Activated T-helper 2 cell treated with anti-CD3 and anti-CD28 coated beads, Interferon-gamma antibody, Interleukin-2, Interleukin-4, amounts not matched to agents 10 μg/mL and 5 μg/mL and 100 μg/mL, durations not matched to agents 14 hours and 24 hours and 36 hours (primary cell): ENCODE measurements at regions not wholly inside any gene's neighbourhood (a gene's known extent, or its start where the extent isn't known, plus 50 kb on each side); places are given as distances from the start of the nearest gene placed in this dataset.
"Not testable (repeated sequence)": the region's sequence is repeated elsewhere in the genome, so short reads cannot be mapped to it uniquely, and the experiment has no call there.

Experiments
- DNase-seq: peaks from one replicate; pipeline ENCODE4 v3.0.0; 2021; ENCODE audit warnings: low spot score
- H3K27ac Mint-ChIP-seq: one replicate; pipeline ENCODE4 v1.8.0; 2021; ENCODE audit warnings: mixed read lengths
- H3K27me3 Mint-ChIP-seq: one replicate; pipeline ENCODE4 v1.8.0; 2021; ENCODE audit warnings: low read depth, mixed read lengths
- H3K36me3 Mint-ChIP-seq: one replicate; pipeline ENCODE4 v1.8.0; 2021; ENCODE audit warnings: low read depth, mixed read lengths
- H3K4me1 Mint-ChIP-seq: one replicate; pipeline ENCODE4 v1.8.0; 2021; ENCODE audit warnings: low read depth, mixed read lengths
- H3K4me3 Mint-ChIP-seq: one replicate; pipeline ENCODE4 v1.8.0; 2021; ENCODE audit warnings: low read depth, mild to moderate bottlenecking, moderate library complexity, mixed read lengths
- H3K9me3 Mint-ChIP-seq: one replicate; pipeline ENCODE4 v1.8.0; 2021; ENCODE audit warnings: mixed read lengths
- intact Hi-C: fragments of 100-400 bp; cut with micrococcal nuclease; formaldehyde crosslinking; loops from one replicate; pipeline ENCODE4 v1.15.1; 2023

DNA sequence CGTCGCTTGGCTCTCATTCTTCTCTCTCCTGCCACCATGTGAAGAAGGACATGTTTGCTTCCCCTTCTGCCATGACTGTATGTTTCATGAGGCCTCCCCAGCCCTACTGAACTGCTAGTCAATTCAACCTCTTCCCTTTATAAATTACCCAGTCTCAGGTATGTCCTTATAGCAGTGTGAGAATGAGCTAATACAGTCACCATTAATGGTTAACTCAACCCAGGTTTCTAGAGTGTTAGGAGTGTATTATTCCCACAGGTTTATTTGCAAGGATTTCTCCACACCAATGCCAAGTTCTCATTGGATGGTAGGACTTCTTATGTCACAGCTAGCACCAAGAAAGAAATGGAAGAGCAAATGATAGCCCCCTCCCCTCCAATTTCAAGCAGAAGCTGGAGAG is 71.9 kb downstream of the DYNAP start:
- Mint-ChIP-seq H3K4me3 (no peak overlapping the region), H3K4me1 (no peaks in the 10 kb centered on the region), H3K27me3 (no peaks in the 10 kb centered on the region), H3K36me3 (no peaks in the 10 kb centered on the region), H3K27ac (no peak overlapping the region), H3K9me3 (peaks cover 11% of the 10 kb centered on the region)
- intact Hi-C loops = no loop called here
- DNase-seq = no peak

DNA sequence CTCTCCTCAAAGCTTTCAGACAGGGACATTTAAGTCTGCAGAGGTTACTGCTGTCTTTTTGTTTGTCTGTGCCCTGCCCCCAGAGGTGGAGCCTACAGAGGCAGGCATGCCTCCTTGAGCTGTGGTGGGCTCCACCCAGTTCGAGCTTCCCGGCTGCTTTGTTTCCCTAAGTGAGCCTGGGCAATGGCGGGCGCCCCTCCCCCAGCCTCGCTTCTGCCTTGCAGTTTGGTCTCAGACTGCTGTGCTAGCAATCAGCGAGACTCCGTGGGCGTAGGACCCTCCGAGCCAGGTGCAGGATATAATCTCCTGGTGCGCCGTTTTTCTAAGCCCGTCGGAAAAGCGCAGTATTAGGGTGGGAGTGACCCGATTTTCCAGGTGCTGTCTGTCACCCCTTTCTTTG is 78.7 kb downstream of the DYNAP start:
- intact Hi-C loops = loop anchor here (2.0 kb wide), 1 partner anchor 111 kb away; no protein-coding TSS in a partner anchor
- H3K4me3 Mint-ChIP-seq, DNase-seq, H3K27me3 Mint-ChIP-seq, H3K4me1 Mint-ChIP-seq, H3K27ac Mint-ChIP-seq, H3K36me3 Mint-ChIP-seq, H3K9me3 Mint-ChIP-seq: not testable (repeated sequence)

DNA sequence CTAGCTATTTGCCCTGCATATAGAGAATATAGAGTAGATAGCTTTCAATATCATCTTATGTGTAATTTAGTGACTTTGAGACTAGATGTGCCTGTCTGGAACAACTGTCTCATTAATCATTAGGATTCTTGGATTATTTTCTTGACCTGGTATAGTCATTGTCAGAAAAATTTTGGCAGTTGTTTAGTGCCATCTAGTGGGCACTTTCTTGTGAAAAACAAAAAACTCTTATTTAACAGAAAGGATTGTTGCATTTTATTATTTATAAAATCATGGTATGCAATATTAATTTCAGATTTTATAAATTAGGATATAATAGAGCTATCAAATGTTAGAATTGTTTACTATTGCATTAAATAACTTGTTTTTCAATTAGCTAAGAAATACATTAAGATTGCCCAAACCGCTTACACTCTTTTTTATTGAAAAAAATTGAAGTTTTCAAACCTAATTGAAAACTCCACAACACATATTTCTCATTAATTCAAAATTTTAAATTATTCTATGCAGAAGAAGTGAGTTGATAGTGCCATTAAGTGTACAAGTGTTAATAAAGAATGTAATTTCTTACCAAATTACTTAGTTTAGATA is 80.3 kb downstream of the DYNAP start:
- DNase-seq = no peak
- H3K27ac Mint-ChIP-seq = no peak overlapping the region

DNA sequence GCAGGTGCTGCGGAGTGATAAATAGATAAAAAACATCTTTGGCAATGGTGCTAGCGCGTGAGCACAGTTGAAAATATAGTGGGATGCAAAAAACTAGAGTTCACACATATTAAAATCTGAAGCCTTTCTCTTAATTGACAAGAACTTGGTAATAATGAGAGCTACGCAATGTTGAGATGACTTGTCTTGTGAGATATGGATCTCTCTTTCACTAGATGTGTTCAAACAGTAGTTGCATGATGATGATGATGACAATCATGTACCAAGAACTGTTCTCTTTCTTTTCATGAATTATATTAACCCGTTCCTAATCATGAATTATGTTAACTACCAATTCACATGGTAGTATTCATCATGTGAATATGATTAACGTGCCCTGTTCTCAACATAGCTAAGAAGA is 81.1 kb downstream of the DYNAP start:
- DNase-seq = no peak
- intact Hi-C loops = loop anchor here (2.0 kb wide), 1 partner anchor 279 kb away; no protein-coding TSS in a partner anchor
- Mint-ChIP-seq H3K4me3 (no peak overlapping the region), H3K27ac (no peak overlapping the region), H3K4me1 (no peaks in the 10 kb centered on the region), H3K36me3 (no peaks in the 10 kb centered on the region), H3K9me3 (no peaks in the 10 kb centered on the region), H3K27me3 (peaks cover 13% of the 10 kb centered on the region)

More for the DNA sequence above, 80.3 kb downstream of the DYNAP start:
- H3K9me3 Mint-ChIP-seq = no peaks in the 10 kb centered on the region
- no peak overlapping the region for H3K4me3 Mint-ChIP-seq
- intact Hi-C loops = loop anchor here (1.0 to 2.0 kb wide), 2 partner anchors 113 to 227 kb away; no protein-coding TSS in a partner anchor
- no peaks in the 10 kb centered on the region for H3K4me1 Mint-ChIP-seq
- peaks cover 10% of the 10 kb centered on the region for H3K27me3 Mint-ChIP-seq
- no peaks in the 10 kb centered on the region for H3K36me3 Mint-ChIP-seq

DNA sequence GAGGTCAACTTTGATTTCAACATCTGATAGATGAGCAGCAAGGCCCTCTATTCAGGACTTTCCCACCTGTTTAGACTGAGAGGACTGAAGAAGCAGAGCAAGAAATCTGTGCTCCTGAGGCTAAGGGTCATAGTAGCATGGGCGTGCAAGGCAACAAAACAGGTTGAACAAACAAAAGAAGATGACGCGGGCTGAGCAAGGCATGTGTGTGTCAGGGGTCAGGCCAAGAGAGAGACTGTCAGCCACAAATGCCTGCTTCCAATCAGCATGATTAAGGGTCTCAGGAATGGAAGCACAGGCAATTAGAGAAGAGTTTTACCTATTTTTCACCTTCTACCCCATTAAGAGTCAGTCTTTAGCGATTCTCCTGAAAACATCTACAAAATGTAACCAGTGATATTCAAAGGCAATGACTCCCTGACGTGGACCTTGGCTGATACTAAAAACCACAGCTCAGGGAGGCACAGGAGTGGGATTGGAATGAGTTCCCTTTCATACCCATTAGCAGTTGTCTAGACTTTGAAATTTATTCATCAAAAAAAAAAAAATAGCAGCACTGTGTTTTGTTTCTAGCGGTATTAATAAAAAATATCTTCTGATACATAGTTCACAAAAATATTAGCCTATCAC is 81.9 kb downstream of the DYNAP start:
- intact Hi-C loops = loop anchor here (2.0 kb wide), 1 partner anchor 280 kb away; no protein-coding TSS in a partner anchor
- no peaks in the 10 kb centered on the region for H3K36me3 Mint-ChIP-seq
- H3K4me3 Mint-ChIP-seq = no peak overlapping the region
- no peak for DNase-seq
- H3K9me3 Mint-ChIP-seq = no peaks in the 10 kb centered on the region
- H3K27ac Mint-ChIP-seq = no peak overlapping the region
- H3K27me3 Mint-ChIP-seq = peaks cover 13% of the 10 kb centered on the region
- H3K4me1 Mint-ChIP-seq = no peaks in the 10 kb centered on the region

DNA sequence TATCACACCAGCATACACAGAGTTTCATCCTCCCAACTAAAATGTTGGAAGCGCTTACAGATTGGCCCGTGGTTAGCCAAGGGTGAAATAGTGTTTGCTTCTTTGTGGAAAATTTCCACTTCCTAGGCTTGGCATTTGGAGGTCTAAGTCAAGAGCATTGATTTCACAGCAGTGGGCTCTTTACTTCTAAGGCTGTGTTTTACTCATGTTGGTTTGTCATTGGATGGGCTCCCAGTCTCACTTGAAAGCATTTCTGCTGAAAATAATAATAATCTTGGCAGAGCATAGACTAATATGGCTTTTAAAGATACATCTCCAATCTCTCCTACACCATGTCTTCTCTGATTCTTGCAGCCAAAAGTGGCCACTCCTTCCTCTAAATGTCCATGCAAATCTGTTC is 82.9 kb downstream of the DYNAP start:
- peaks cover 13% of the 10 kb centered on the region for H3K27me3 Mint-ChIP-seq
- H3K9me3 Mint-ChIP-seq = no peaks in the 10 kb centered on the region
- intact Hi-C loops = loop anchor here (2.0 kb wide), 1 partner anchor 281 kb away; no protein-coding TSS in a partner anchor
- no peaks in the 10 kb centered on the region for H3K4me1 Mint-ChIP-seq
- DNase-seq = no peak
- H3K27ac Mint-ChIP-seq = no peak overlapping the region
- H3K4me3 Mint-ChIP-seq = no peak overlapping the region
- H3K36me3 Mint-ChIP-seq = no peaks in the 10 kb centered on the region

DNA sequence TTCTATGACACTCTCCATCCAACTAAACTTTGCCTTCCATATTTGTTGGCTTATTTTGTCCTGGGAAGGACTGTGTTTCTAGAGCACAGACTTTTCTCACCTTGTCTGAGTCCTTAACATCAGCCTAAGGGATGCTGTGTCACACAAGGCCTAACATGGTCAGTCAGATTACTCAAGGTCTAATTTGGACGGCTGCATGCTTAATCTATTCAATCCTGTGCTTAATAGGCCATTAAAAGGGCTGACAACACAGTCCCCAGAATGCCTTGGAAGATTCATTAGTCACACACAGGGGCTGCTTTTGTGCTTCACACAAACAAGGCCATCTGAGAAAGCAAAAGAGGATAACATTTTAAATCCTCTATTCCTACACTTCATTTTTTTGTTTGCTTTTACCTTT is 84.0 kb downstream of the DYNAP start:
- intact Hi-C loops = no loop called here
- Mint-ChIP-seq H3K4me1 (peaks cover 4% of the 10 kb centered on the region), H3K9me3 (no peaks in the 10 kb centered on the region), H3K4me3 (no peak overlapping the region), H3K36me3 (no peaks in the 10 kb centered on the region), H3K27me3 (peaks cover 18% of the 10 kb centered on the region), H3K27ac (no peak overlapping the region)
- DNase-seq = no peak

DNA sequence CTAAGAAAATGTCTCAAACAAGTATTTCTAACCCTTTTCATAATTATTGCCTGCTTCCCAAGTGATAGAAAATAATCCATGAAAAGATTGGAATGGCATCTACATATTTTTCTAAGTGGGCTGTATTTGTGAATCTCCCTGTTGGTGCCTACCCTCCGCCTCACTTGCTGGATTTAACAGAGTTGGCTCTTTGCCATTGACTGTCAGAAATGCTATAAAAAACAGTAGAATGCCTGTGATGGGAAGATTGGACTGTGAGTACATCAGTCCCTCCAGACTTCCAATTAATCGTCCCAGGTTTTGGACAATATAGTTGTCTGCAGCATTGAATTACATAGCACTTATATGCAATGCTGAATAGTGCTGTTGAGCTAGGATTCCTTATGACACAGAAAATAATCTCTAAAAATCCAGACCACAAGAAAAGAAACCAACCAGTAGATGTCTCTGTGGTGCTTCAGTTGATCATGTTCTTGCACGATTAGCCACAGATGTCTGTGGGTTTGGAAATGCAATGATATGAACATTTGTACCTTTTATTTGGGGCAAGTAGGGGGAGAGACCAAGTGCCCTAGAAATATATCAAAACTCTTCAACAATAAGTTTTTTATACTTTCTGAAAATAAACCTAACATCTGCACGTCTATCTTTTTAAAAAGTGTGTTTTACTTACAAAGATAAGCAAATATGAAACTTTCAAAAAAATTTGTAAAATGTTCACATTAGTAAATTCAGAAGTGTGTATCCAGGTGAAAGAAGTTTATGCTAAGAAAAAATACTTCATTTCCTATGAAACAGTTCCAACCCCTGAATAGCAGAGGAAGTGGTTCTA is 88.5 kb downstream of the DYNAP start:
- intact Hi-C loops = loop anchor here (1.0 to 5.0 kb wide), 2 partner anchors 38 to 304 kb away; no protein-coding TSS in a partner anchor
- H3K27me3 Mint-ChIP-seq = peaks cover 34% of the 10 kb centered on the region

DNA sequence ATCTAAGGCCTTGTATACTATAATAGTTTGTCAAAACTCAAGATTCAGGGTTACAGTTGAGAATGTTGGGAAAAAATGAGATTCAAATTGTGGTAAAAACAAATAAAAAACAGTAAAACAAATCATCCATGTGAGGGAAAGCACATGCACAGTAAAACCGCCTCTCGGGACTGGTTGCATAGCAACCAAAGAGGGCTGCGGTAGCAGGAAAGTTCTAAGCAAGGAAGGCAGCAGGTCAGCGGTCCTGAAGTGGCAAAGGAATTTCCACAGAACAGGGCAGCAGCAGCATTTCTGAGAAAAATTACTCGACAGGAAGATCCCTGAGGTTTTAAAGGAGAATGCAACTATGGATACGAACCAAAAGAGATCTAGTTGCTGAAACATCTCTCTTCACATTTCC is 93.7 kb downstream of the DYNAP start:
- intact Hi-C loops = loop anchor here (5.0 kb wide), 1 partner anchor 33 kb away; no protein-coding TSS in a partner anchor
- no peak overlapping the region for H3K27ac Mint-ChIP-seq
- peaks cover 4% of the 10 kb centered on the region for H3K4me1 Mint-ChIP-seq
- H3K27me3 Mint-ChIP-seq = peaks cover 32% of the 10 kb centered on the region
- no peak for DNase-seq
- no peak overlapping the region for H3K4me3 Mint-ChIP-seq
- H3K9me3 Mint-ChIP-seq = no peaks in the 10 kb centered on the region
- no peaks in the 10 kb centered on the region for H3K36me3 Mint-ChIP-seq

More for the DNA sequence above, 88.5 kb downstream of the DYNAP start:
- no peak overlapping the region for H3K4me3 Mint-ChIP-seq
- H3K27ac Mint-ChIP-seq = no peak overlapping the region
- no peak for DNase-seq
- no peaks in the 10 kb centered on the region for H3K9me3 Mint-ChIP-seq
- peaks cover 4% of the 10 kb centered on the region for H3K4me1 Mint-ChIP-seq
- no peaks in the 10 kb centered on the region for H3K36me3 Mint-ChIP-seq

DNA sequence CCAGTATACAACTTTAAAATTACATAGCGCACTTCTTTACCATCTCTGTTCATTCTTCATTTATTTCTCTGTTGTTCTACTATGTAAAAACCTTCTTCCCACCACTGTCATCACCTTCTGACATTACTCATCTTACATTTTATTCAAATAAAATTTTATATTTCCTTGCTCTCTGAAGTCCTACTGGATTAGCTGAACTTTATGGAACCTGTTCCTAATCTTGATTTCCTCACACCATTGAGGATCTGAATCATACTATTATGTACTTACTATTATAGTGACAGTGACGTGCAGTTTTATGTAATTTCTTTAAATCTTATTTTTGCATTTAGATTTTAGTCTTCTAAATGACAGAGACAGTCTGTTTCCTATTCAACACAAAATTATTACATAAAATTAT is 98.3 kb downstream of the DYNAP start:
- Mint-ChIP-seq H3K4me3 (no peak overlapping the region), H3K4me1 (peaks cover 4% of the 10 kb centered on the region), H3K36me3 (no peaks in the 10 kb centered on the region), H3K9me3 (no peaks in the 10 kb centered on the region), H3K27me3 (peaks cover 41% of the 10 kb centered on the region), H3K27ac (no peak overlapping the region)
- intact Hi-C loops = no loop called here
- DNase-seq = no peak

DNA sequence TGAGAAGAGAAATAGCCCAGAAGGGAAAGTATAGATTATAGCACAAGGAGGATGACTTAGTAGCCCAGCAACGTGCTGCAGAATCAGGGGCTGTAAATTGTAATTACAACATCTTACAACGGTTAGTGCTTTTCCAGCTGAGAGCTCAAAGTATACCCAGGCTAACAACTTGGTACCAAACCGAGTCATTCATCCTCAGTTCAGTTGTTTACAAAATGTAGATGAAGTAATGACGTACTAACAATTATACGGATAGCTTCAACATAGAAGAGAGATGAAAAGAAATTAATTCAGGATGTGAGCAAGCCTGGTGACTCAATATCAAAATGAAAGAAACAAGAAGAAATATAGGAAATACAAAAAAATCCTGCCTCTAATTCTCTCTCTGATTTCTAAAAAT is 99.2 kb downstream of the DYNAP start:
- Mint-ChIP-seq H3K27me3 (peaks cover 40% of the 10 kb centered on the region), H3K9me3 (no peaks in the 10 kb centered on the region), H3K4me3 (no peak overlapping the region), H3K27ac (no peak overlapping the region), H3K36me3 (no peaks in the 10 kb centered on the region), H3K4me1 (no peaks in the 10 kb centered on the region)
- DNase-seq = no peak
- intact Hi-C loops = no loop called here

DNA sequence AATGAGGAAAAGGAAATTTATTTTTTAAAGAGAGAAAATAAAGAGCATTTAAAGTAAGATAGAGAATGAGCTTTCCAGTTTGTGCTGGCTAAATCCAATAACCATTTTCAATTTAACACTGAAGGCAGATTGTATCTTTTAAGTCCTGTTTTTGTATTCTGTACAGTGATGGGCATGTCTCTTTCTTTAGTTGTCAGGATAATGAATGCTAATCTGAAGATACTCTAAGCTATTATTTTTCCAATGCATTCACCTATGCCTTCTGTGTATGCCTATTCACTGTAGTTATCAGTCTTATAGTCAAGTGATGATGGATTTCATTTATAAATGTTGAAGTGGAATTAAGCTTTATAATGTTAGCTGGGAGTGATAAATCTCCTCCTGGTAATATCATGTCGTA is 101.4 kb downstream of the DYNAP start:
- no peak for DNase-seq
- no peak overlapping the region for H3K4me3 Mint-ChIP-seq
- intact Hi-C loops = no loop called here
- no peaks in the 10 kb centered on the region for H3K36me3 Mint-ChIP-seq
- no peaks in the 10 kb centered on the region for H3K9me3 Mint-ChIP-seq
- H3K27ac Mint-ChIP-seq = no peak overlapping the region
- no peaks in the 10 kb centered on the region for H3K4me1 Mint-ChIP-seq
- H3K27me3 Mint-ChIP-seq = peaks cover 45% of the 10 kb centered on the region
